ENCODE measurements at regions not wholly inside any gene's neighbourhood (a gene's known extent, or its start where the extent isn't known, plus 50 kb on each side); places are given as distances from the start of the nearest gene placed in this dataset.

GRCh38 chrX:122445466-122445865 lies 738.6 kb upstream of the GRIA3 start:
- TF ChIP-seq POLR2A (IDR thresholded peaks at IDR 0.05) (no peak), CTCF (IDR thresholded peaks at IDR 0.05 in 8 of 11, conservative IDR thresholded peaks at IDR 0.05 in 3 of 11) (no peak), POLR2AphosphoS5 (IDR thresholded peaks at IDR 0.05) (no peak)
- Histone ChIP-seq H3K9me3 (peaks cover 0 to 15% (median 1%) of the 10 kb centered on the region in 8 donors), H3K27ac (no peak overlapping the region), H3K4me1 (no peaks in the 10 kb centered on the region), H3K27me3 (replicated peaks in 1 of 7) (no peaks in the 10 kb centered on the region), H3K4me3 (no peak overlapping the region), H3K36me3 (no peaks in the 10 kb centered on the region)
- no peak for DNase-seq
- intact Hi-C loops (cut with DNase I; ENCODE audit: low total_unique reads) = no loop called here

- DNase-seq = no peak
Measured at GRCh38 chrX:122464341-122464740, 719.7 kb upstream of the GRIA3 start.

DNA sequence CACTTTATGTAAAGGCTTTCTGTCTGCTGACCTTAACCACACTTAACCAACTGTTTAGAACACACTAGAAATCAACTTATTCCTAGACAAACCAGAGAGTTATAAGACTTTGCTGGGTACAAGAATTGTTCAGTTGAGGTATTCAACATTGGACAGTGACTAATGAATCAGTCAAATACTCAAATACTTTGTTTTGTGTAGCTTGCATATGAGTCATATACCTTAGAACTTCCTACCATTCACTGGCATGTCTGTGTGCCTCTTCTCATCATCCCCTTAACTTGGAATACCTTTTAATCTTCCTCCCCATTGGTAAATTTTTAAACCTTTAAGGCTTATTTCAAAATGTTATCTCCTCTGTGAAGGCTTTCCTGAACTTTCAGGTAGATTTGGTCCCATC lies 708.8 kb upstream of the GRIA3 start:
- Histone ChIP-seq H3K27me3 (replicated peaks in 1 of 7) (no peaks in the 10 kb centered on the region), H3K4me1 (no peaks in the 10 kb centered on the region), H3K27ac (no peak overlapping the region), H3K4me3 (no peak overlapping the region), H3K36me3 (no peaks in the 10 kb centered on the region), H3K9me3 (peaks cover 0 to 9% (median 0%) of the 10 kb centered on the region in 8 donors)
- intact Hi-C loops (cut with DNase I; ENCODE audit: low total_unique reads) = no loop called here
- no peak for DNase-seq
- TF ChIP-seq CTCF (IDR thresholded peaks at IDR 0.05 in 8 of 11, conservative IDR thresholded peaks at IDR 0.05 in 3 of 11) (no peak), POLR2A (IDR thresholded peaks at IDR 0.05) (no peak), POLR2AphosphoS5 (IDR thresholded peaks at IDR 0.05) (no peak)

More at GRCh38 chrX:122464341-122464740, 719.7 kb upstream of the GRIA3 start:
- Histone ChIP-seq H3K36me3 (no peaks in the 10 kb centered on the region), H3K27me3 (replicated peaks in 1 of 7) (no peaks in the 10 kb centered on the region), H3K4me3 (no peak overlapping the region), H3K27ac (no peak overlapping the region), H3K9me3 (no peaks in the 10 kb centered on the region), H3K4me1 (no peaks in the 10 kb centered on the region)
- no peak for TF ChIP-seq POLR2AphosphoS5 (IDR thresholded peaks at IDR 0.05)
- TF ChIP-seq CTCF (IDR thresholded peaks at IDR 0.05 in 8 of 11, conservative IDR thresholded peaks at IDR 0.05 in 3 of 11) = no peak
- no peak for TF ChIP-seq POLR2A (IDR thresholded peaks at IDR 0.05)
- 51 to 64% (median 62%) methylated on average over 3 of the region's 3 CpGs for WGBS, 5 donors
- intact Hi-C loops (cut with DNase I; ENCODE audit: low total_unique reads) = no loop called here

DNA sequence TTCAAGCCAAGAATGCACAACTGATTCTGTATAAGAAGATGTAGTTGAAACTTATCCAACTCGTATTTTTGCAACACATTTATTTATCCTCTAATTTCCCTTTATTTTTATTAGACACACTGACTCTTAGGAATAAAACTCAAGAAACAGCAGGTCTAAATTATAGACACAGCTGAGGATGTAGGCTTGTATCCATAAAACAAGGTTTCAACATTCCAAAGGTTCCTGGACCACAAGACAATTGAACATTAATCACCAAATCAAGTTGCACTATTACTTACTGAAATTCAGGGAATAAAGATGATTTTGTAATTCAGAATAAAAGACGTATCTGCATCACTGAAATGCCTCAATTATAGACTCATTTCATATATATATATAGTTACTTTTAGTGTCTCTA lies 683.5 kb upstream of the GRIA3 start:
- H3K4me1 ChIP-seq = no peaks in the 10 kb centered on the region
- H3K27me3 ChIP-seq (replicated peaks in 1 of 7) = no peaks in the 10 kb centered on the region
- intact Hi-C loops (cut with DNase I; ENCODE audit: low total_unique reads) = no loop called here
- no peak overlapping the region for H3K4me3 ChIP-seq
- no peaks in the 10 kb centered on the region for H3K36me3 ChIP-seq
- TF ChIP-seq POLR2A (IDR thresholded peaks at IDR 0.05) (no peak), POLR2AphosphoS5 (IDR thresholded peaks at IDR 0.05) (no peak), CTCF (IDR thresholded peaks at IDR 0.05 in 8 of 11, conservative IDR thresholded peaks at IDR 0.05 in 3 of 11) (no peak)
- no peak for DNase-seq
- 60 to 81% (median 73%) methylated on average over 2 of the region's 2 CpGs for WGBS, 5 donors
- no peak overlapping the region for H3K27ac ChIP-seq
- H3K9me3 ChIP-seq = peaks cover 0 to 6% (median 0%) of the 10 kb centered on the region in 8 donors

All from spleen (tissue), 11 donors.